ENCODE measurements at regions not wholly inside any gene's neighbourhood (a gene's known extent, or its start where the extent isn't known, plus 50 kb on each side); places are given as distances from the start of the nearest gene placed in this dataset.

DNA sequence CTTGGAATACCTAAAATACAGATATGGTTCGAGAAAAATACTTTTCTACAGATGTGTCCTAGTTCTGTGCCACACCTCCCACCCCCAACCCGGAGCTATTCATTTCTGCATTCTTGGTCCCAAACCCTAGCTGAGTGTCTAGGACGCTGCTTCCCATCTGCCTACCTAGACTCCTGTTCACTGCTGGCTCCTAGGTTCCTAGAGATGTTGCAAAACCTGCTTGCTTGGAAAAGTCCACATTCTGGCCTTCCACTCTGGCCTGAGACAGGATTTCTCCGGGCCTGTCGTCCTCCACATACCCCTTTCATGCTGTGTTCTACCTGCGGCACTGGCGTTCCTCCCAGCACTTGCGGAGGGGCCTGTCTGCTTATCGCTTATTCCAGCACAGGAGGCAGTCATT is 165.8 kb upstream of the CTTNBP2NL start:
- no peak for DNase-seq

- DNase-seq: no peak
Observed at GRCh38 chr1:112231331-112231730, 164.7 kb upstream of the CTTNBP2NL start.

GRCh38 chr1:112232848-112233247 is 163.2 kb upstream of the CTTNBP2NL start:
- DNase-seq: no peak

DNA sequence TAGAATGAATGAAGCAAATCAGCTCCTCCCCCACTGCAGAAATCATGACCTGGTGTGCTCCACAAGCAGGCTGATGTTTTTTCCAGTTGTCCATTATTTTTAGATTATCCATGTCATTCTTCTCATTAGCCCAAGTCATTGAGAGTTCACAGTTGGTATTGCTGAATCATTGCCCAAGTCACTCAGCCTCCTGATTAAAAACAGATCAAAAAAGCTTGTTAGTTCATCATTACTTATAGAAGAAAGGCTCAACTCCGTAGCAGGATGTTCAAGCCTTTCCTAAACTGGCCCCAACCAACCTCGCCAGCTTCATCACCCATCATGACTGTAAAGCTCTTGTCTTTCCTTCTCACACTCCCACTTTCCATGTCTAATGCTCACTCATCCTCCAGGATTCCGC is 161.3 kb upstream of the CTTNBP2NL start:
- no peak for DNase-seq

DNA sequence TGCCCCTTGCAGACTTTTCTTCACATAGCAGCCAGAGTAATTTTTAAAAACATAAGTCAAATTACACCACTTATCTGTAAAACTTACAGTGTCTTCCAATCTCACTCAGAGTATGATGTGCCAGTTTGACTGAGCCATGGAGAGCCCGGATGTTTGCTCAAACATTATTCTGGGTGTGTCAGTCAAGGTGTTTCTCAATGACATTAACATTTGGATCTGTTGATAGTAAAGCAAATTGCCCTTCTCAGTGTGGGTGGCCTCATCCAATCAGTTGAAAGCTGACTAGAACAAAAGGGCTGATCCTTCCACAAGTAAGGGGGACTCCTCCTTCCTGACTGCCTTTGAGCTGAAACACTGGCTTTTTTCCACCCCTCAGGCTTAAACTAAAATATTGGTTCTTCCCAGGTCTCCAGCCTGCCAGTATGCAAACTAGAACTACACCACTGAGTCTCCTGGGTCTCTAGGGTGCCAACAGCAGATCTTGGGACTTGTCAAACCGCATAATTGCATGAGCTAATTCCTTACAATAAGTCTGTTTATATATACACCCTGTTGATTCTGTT is 157.9 kb upstream of the CTTNBP2NL start:
- DNase-seq: no peak

- no peak for DNase-seq
Observed at GRCh38 chr1:112239683-112240330, 156.2 kb upstream of the CTTNBP2NL start.

- no peak for DNase-seq
Observed at GRCh38 chr1:112242470-112242869, 153.5 kb upstream of the CTTNBP2NL start.

- no peak for DNase-seq
Observed at GRCh38 chr1:112244131-112244530, 151.9 kb upstream of the CTTNBP2NL start.

GRCh38 chr1:112245114-112245513 is 150.9 kb upstream of the CTTNBP2NL start:
- DNase-seq: peak; percentile 9

- peak; percentile 38 for DNase-seq
Observed at GRCh38 chr1:112247036-112247597, 148.9 kb upstream of the CTTNBP2NL start.

- peak; percentile 28 for DNase-seq
Observed at GRCh38 chr1:112247961-112248360, 148.1 kb upstream of the CTTNBP2NL start.

- peak; percentile 25 for DNase-seq
Observed at GRCh38 chr1:112250892-112251291, 145.1 kb upstream of the CTTNBP2NL start.

GRCh38 chr1:112251766-112252506 is 144.1 kb upstream of the CTTNBP2NL start:
- DNase-seq: no peak

GRCh38 chr1:112253366-112253765 is 142.6 kb upstream of the CTTNBP2NL start:
- DNase-seq: peak; percentile 50

GRCh38 chr1:112255080-112255479 is 140.9 kb upstream of the CTTNBP2NL start:
- DNase-seq: peak; percentile 19

GRCh38 chr1:112256411-112256810 is 139.6 kb upstream of the CTTNBP2NL start:
- peak; percentile 17 for DNase-seq

DNA sequence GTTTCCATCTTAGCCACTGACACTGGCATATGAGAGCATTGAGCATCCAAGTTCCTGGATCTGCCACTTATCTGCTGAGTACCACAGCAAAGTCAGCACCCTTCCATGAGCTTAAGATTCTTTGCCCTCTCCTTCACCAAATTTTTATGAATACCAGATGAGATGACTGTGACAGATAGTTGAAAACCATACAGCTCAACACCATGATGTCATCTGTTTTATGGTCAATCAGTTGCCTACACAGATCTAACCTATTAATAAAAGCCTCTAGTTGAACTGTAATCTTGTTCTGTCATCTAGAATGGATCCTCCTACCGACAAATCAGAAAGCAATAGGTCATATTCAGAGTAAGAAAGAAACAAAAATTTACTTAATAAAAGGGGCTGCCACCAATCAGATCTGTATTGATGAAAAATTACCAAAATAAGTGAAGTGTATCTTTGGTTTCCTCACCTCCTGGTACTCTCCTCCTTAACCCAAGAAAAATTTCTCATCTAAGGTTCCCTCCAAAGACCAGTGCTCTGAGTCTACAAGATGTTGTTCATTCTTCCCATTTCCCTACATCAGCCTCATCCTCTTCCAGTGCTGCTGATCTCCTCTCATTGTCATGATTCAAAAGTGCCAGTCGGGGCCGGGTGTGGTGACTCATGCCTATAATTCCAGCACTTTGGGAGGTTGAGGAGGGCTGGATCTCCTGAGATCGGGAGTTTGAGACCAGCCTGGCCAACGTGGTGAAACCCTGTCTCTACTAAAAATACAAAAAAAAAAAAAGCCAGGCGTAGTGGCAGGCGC is 138.8 kb upstream of the CTTNBP2NL start:
- no peak for DNase-seq

GRCh38 chr1:112260699-112261098 is 135.3 kb upstream of the CTTNBP2NL start:
- DNase-seq: no peak

GRCh38 chr1:112262316-112262715 is 133.7 kb upstream of the CTTNBP2NL start:
- DNase-seq: peak; percentile 32

DNA sequence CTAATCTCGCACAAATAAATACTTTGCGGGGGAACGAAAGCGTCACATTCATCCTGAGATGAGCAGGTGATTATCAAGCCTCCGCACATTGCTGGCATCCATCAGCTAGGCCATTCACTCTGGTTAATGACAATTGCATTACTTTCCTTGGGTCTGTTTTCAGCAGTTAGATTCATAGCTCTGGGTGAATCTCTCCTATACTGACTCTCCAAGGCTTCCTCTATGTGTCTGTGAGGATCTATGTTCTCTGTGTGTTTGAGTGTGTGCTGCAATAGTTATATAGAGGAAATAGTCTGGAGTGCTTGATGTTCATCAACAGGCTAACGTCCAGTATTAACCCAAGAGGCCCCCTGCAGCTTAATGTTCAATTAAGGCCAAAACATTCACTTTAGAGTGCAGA is 133.0 kb upstream of the CTTNBP2NL start:
- DNase-seq: no peak

GRCh38 chr1:112263453-112263852 is 132.6 kb upstream of the CTTNBP2NL start:
- no peak for DNase-seq

DNA sequence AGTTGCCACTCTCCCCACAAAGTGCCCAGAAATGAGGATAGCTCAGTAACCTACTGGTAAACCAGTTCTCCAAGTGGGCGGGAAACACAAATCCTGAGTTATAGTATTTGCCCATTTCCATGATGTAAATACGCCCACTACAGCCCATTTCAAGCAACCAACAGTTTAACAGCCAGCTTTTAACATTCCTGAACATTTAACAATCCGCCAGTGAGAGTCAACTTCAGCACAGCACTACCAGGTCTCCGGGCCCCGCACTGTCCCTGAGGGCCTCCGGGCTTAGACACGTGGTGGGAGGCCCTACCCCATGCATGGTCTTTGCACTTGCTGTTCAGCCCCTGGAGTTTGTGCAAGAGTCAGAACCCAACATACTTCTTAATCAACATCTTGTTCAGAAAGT is 132.0 kb upstream of the CTTNBP2NL start:
- no peak for DNase-seq

DNA sequence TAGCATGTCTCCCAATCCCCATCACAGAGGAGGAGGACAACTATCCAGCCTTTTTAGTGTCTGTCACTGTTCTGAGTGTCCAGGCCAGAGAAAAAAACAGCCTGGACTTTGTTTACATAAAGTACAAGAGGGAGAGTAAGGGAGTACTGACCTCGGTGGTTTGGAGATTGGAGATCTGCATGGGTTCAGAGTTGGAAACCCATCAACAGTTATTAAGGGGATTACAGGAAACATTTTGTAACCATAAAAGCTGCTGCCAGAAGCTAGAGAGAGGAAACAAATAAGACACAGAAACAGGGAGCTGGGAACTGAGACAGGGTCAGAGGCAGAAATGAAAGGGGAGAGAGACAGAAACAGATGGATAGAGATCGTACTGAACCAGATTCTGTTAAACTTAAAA is 131.5 kb upstream of the CTTNBP2NL start:
- DNase-seq: peak; percentile 23
